ENCODE measurements at regions not wholly inside any gene's neighbourhood (a gene's known extent, or its start where the extent isn't known, plus 50 kb on each side); places are given as distances from the start of the nearest gene placed in this dataset.
A peak's percentile ranks its signal among the peaks of the same experiment; 100 is the strongest.

- intact Hi-C loops (cut with DNase I): loop anchor here (10.0 kb wide), 3 partner anchors 76 to 194 kb away; no protein-coding TSS in a partner anchor
- Histone ChIP-seq H3K9me3 (ENCODE audit: control insufficient read depth, low read length) (no peaks in the 10 kb centered on the region), H3K27ac (ENCODE audit: low read depth in 1 of 2, low read length in 2 of 2) (peak overlapping the region; percentile 51 to 91), H3K4me1 (ENCODE audit: control insufficient read depth in 1 of 2, insufficient read depth in 2 of 2, low read length in 2 of 2) (peaks cover 0 to 5% of the 10 kb centered on the region in 2 donors), H3K4me3 (ENCODE audit: low read length in 2 of 2) (no peak overlapping the region), H3K27me3 (ENCODE audit: control insufficient read depth in 1 of 2, insufficient read depth in 2 of 2, low read length in 1 of 2) (no peaks in the 10 kb centered on the region), H3K36me3 (ENCODE audit: control insufficient read depth in 1 of 2, insufficient read depth in 2 of 2, low read length in 1 of 2) (no peaks in the 10 kb centered on the region)
- no peak for DNase-seq
- WGBS, 2 donors: 21 to 22% methylated on average over 4 of the region's 4 CpGs
- peak; percentile 62 for ATAC-seq (ENCODE audit: low FRiP score)
Measured at GRCh38 chr12:46578190-46578982, 205.8 kb upstream of the SLC38A2 start.

- intact Hi-C loops (cut with DNase I): loop anchor here (10.0 kb wide), 3 partner anchors 78 to 192 kb away; no protein-coding TSS in a partner anchor
- peaks cover 0 to 11% of the 10 kb centered on the region in 2 donors for H3K4me1 ChIP-seq (ENCODE audit: control insufficient read depth in 1 of 2, insufficient read depth in 2 of 2, low read length in 2 of 2)
Measured at GRCh38 chr12:46577063-46577776, 204.6 kb upstream of the SLC38A2 start.

GRCh38 chr12:46574847-46575246, 202.3 kb upstream of the SLC38A2 start:
- DNase-seq (no peak), ATAC-seq (ENCODE audit: low FRiP score) (no peak)
- H3K27me3 ChIP-seq (ENCODE audit: control insufficient read depth in 1 of 2, insufficient read depth in 2 of 2, low read length in 1 of 2): no peaks in the 10 kb centered on the region
- H3K9me3 ChIP-seq (ENCODE audit: control insufficient read depth, low read length): no peaks in the 10 kb centered on the region
- intact Hi-C loops (cut with DNase I): loop anchor here (5.0 to 10.0 kb wide), 4 partner anchors 80 to 190 kb away; no protein-coding TSS in a partner anchor
- no peak overlapping the region for H3K27ac ChIP-seq (ENCODE audit: low read depth in 1 of 2, low read length in 2 of 2)
- WGBS, 2 donors: 3 to 7% methylated on average over 2 of the region's 2 CpGs
- H3K4me1 ChIP-seq (ENCODE audit: control insufficient read depth in 1 of 2, insufficient read depth in 2 of 2, low read length in 2 of 2): peaks cover 0 to 11% of the 10 kb centered on the region in 2 donors
- no peaks in the 10 kb centered on the region for H3K36me3 ChIP-seq (ENCODE audit: control insufficient read depth in 1 of 2, insufficient read depth in 2 of 2, low read length in 1 of 2)
- H3K4me3 ChIP-seq (ENCODE audit: low read length in 2 of 2): no peak overlapping the region

More at GRCh38 chr12:46577063-46577776, 204.6 kb upstream of the SLC38A2 start:
- DNase-seq (no peak), ATAC-seq (ENCODE audit: low FRiP score) (no peak)
- Histone ChIP-seq H3K27ac (ENCODE audit: low read depth in 1 of 2, low read length in 2 of 2) (peak overlapping the region; percentile 74 to 82), H3K9me3 (ENCODE audit: control insufficient read depth, low read length) (no peaks in the 10 kb centered on the region), H3K27me3 (ENCODE audit: control insufficient read depth in 1 of 2, insufficient read depth in 2 of 2, low read length in 1 of 2) (no peaks in the 10 kb centered on the region), H3K4me3 (ENCODE audit: low read length in 2 of 2) (no peak overlapping the region), H3K36me3 (ENCODE audit: control insufficient read depth in 1 of 2, insufficient read depth in 2 of 2, low read length in 1 of 2) (no peaks in the 10 kb centered on the region)
- WGBS, 2 donors: 80 to 81% methylated on average over 5 of the region's 5 CpGs

GRCh38 chr12:46573347-46573658, 200.7 kb upstream of the SLC38A2 start:
- peak; percentile 33 for ATAC-seq (ENCODE audit: low FRiP score)
- no peak for DNase-seq
- Histone ChIP-seq H3K27ac (ENCODE audit: low read depth in 1 of 2, low read length in 2 of 2) (no peak overlapping the region), H3K27me3 (ENCODE audit: control insufficient read depth in 1 of 2, insufficient read depth in 2 of 2, low read length in 1 of 2) (no peaks in the 10 kb centered on the region), H3K9me3 (ENCODE audit: control insufficient read depth, low read length) (no peaks in the 10 kb centered on the region), H3K4me3 (ENCODE audit: low read length in 2 of 2) (no peak overlapping the region), H3K4me1 (ENCODE audit: control insufficient read depth in 1 of 2, insufficient read depth in 2 of 2, low read length in 2 of 2) (peaks cover 0 to 11% of the 10 kb centered on the region in 2 donors), H3K36me3 (ENCODE audit: control insufficient read depth in 1 of 2, insufficient read depth in 2 of 2, low read length in 1 of 2) (no peaks in the 10 kb centered on the region)
- intact Hi-C loops (cut with DNase I): loop anchor here (5.0 to 10.0 kb wide), 4 partner anchors 81 to 189 kb away; no protein-coding TSS in a partner anchor
- 5 to 13% methylated on average over 1 of the region's 1 CpG for WGBS, 2 donors

- H3K4me3 ChIP-seq (ENCODE audit: low read length in 2 of 2): no peak overlapping the region
- 56 to 60% methylated on average over 2 of the region's 2 CpGs for WGBS, 2 donors
- H3K36me3 ChIP-seq (ENCODE audit: control insufficient read depth in 1 of 2, insufficient read depth in 2 of 2, low read length in 1 of 2): no peaks in the 10 kb centered on the region
- no peaks in the 10 kb centered on the region for H3K9me3 ChIP-seq (ENCODE audit: control insufficient read depth, low read length)
- peaks cover 0 to 11% of the 10 kb centered on the region in 2 donors for H3K4me1 ChIP-seq (ENCODE audit: control insufficient read depth in 1 of 2, insufficient read depth in 2 of 2, low read length in 2 of 2)
- intact Hi-C loops (cut with DNase I): loop anchor here (5.0 to 10.0 kb wide), 4 partner anchors 82 to 188 kb away; no protein-coding TSS in a partner anchor
- no peaks in the 10 kb centered on the region for H3K27me3 ChIP-seq (ENCODE audit: control insufficient read depth in 1 of 2, insufficient read depth in 2 of 2, low read length in 1 of 2)
- DNase-seq: no peak
- no peak overlapping the region for H3K27ac ChIP-seq (ENCODE audit: low read depth in 1 of 2, low read length in 2 of 2)
- no peak for ATAC-seq (ENCODE audit: low FRiP score)
Measured at GRCh38 chr12:46572644-46573346, 200.2 kb upstream of the SLC38A2 start.

- H3K4me1 ChIP-seq (ENCODE audit: control insufficient read depth in 1 of 2, insufficient read depth in 2 of 2, low read length in 2 of 2): peaks cover 0 to 6% of the 10 kb centered on the region in 2 donors
- ATAC-seq (ENCODE audit: low FRiP score): no peak
- H3K36me3 ChIP-seq (ENCODE audit: control insufficient read depth in 1 of 2, insufficient read depth in 2 of 2, low read length in 1 of 2): no peaks in the 10 kb centered on the region
- no peaks in the 10 kb centered on the region for H3K27me3 ChIP-seq (ENCODE audit: control insufficient read depth in 1 of 2, insufficient read depth in 2 of 2, low read length in 1 of 2)
- intact Hi-C loops (cut with DNase I): loop anchor here (5.0 to 10.0 kb wide), 4 partner anchors 83 to 187 kb away; no protein-coding TSS in a partner anchor
- DNase-seq: no peak
- no peaks in the 10 kb centered on the region for H3K9me3 ChIP-seq (ENCODE audit: control insufficient read depth, low read length)
- 98% methylated on average over 3 of the region's 3 CpGs for WGBS, 2 donors
- H3K4me3 ChIP-seq (ENCODE audit: low read length in 2 of 2): no peak overlapping the region
- H3K27ac ChIP-seq (ENCODE audit: low read depth in 1 of 2, low read length in 2 of 2): no peak overlapping the region
Measured at GRCh38 chr12:46571608-46572007, 199.0 kb upstream of the SLC38A2 start.

- Histone ChIP-seq H3K9me3 (ENCODE audit: control insufficient read depth, low read length) (no peaks in the 10 kb centered on the region), H3K4me1 (ENCODE audit: control insufficient read depth in 1 of 2, insufficient read depth in 2 of 2, low read length in 2 of 2) (peaks cover 0 to 6% of the 10 kb centered on the region in 2 donors), H3K4me3 (ENCODE audit: low read length in 2 of 2) (no peak overlapping the region), H3K36me3 (ENCODE audit: control insufficient read depth in 1 of 2, insufficient read depth in 2 of 2, low read length in 1 of 2) (no peaks in the 10 kb centered on the region), H3K27me3 (ENCODE audit: control insufficient read depth in 1 of 2, insufficient read depth in 2 of 2, low read length in 1 of 2) (no peaks in the 10 kb centered on the region), H3K27ac (ENCODE audit: low read depth in 1 of 2, low read length in 2 of 2) (no peak overlapping the region)
- DNase-seq (no peak), ATAC-seq (ENCODE audit: low FRiP score) (no peak)
- WGBS, 2 donors: 91 to 92% methylated on average over 9 of the region's 9 CpGs
- intact Hi-C loops (cut with DNase I): loop anchor here (5.0 to 10.0 kb wide), 4 partner anchors 85 to 185 kb away; no protein-coding TSS in a partner anchor
Measured at GRCh38 chr12:46569826-46570439, 197.4 kb upstream of the SLC38A2 start.

- ATAC-seq (ENCODE audit: low FRiP score) (no peak), DNase-seq (no peak)
- Histone ChIP-seq H3K4me1 (ENCODE audit: control insufficient read depth in 1 of 2, insufficient read depth in 2 of 2, low read length in 2 of 2) (no peaks in the 10 kb centered on the region), H3K27me3 (ENCODE audit: control insufficient read depth in 1 of 2, insufficient read depth in 2 of 2, low read length in 1 of 2) (no peaks in the 10 kb centered on the region), H3K27ac (ENCODE audit: low read depth in 1 of 2, low read length in 2 of 2) (no peak overlapping the region), H3K36me3 (ENCODE audit: control insufficient read depth in 1 of 2, insufficient read depth in 2 of 2, low read length in 1 of 2) (no peaks in the 10 kb centered on the region), H3K4me3 (ENCODE audit: low read length in 2 of 2) (no peak overlapping the region), H3K9me3 (ENCODE audit: control insufficient read depth, low read length) (no peaks in the 10 kb centered on the region)
- intact Hi-C loops (cut with DNase I): no loop called here
Measured at GRCh38 chr12:46567667-46568066, 195.1 kb upstream of the SLC38A2 start.

Data from aorta (tissue), 5 donors.